T-cell (primary cell): ENCODE measurements at regions not wholly inside any gene's neighbourhood (a gene's known extent, or its start where the extent isn't known, plus 50 kb on each side); places are given as distances from the start of the nearest gene placed in this dataset.

Experiments
- ATAC-seq, 4 experiments: fragments of 200-7000 bp in 3 of 4; fragments of 150-1000 bp in 1 of 4; cut with Tn5 transposase; replicated peaks in 1 of 4; 1 replicate in 3 of 4; 2 replicates in 1 of 4; pipeline ENCODE4 v1.10.0; 2021; ENCODE audit warnings: moderate library complexity in 3 of 4, mild to moderate bottlenecking in 2 of 4, moderate number of reproducible peaks in 1 of 4
- CTCF ChIA-PET, 2 donors: fragments of 300-600 bp; sonication (Branson Sonifier 250); formaldehyde crosslinking; loops; one replicate each; lab custom pipeline; 2022; ENCODE audit warnings: antibody characterized with exemption in 2 of 2; lab: Charles Lee
- POLR2A ChIA-PET, 2 donors: fragments of 300-600 bp; sonication (Branson Sonifier 250); formaldehyde crosslinking; loops; one replicate each; lab custom pipeline; 2022; ENCODE audit warnings: antibody characterized with exemption in 2 of 2; lab: Charles Lee
- DNase-seq, 35 experiments: peaks; one replicate each; pipeline versions ENCODE4 v3.0.0 to v3.0.0-alpha.2; 2013 to 2023
- H3K27ac ChIP-seq: one replicate; pipeline ENCODE4 v1.5.1; 2013; ENCODE audit warnings: low read length
- H3K27me3 ChIP-seq, 2 experiments: replicated peaks in 1 of 2; 1 replicate in 1 of 2; 2 replicates in 1 of 2; pipeline versions ENCODE4 v1.6.1 to v1.7.0; 2013; ENCODE audit warnings: low read length in 1 of 2, mixed read lengths in 1 of 2; ENCODE audit not compliant: control insufficient read depth in 2 of 2, insufficient read depth in 2 of 2; ENCODE audit errors: extremely low read depth in 1 of 2
- H3K36me3 ChIP-seq, 2 donors: 1 replicate in 1 of 2; 2 replicates in 1 of 2; pipeline versions ENCODE4 v1.6.1 to v1.7.0; 2013; ENCODE audit warnings: low read length in 1 of 2; ENCODE audit not compliant: control insufficient read depth in 2 of 2, insufficient read depth in 1 of 2; ENCODE audit errors: extremely low read depth in 1 of 2
- H3K4me1 ChIP-seq, 2 experiments: 1 replicate in 1 of 2; 2 replicates in 1 of 2; pipeline versions ENCODE4 v1.6.1 to v1.7.0; 2013; ENCODE audit warnings: low read length in 2 of 2, mixed read lengths in 1 of 2; ENCODE audit not compliant: insufficient read depth in 2 of 2, control insufficient read depth in 1 of 2; ENCODE audit errors: extremely low read depth in 1 of 2
- H3K4me3 ChIP-seq, 2 donors: 1 replicate in 1 of 2; 2 replicates in 1 of 2; pipeline versions ENCODE4 v1.5.1 to v1.7.0; 2013; ENCODE audit warnings: mild to moderate bottlenecking in 2 of 2, low read length in 1 of 2, moderate library complexity in 1 of 2; ENCODE audit not compliant: control insufficient read depth in 1 of 2; ENCODE audit errors: extremely low read depth in 1 of 2
- H3K9me3 ChIP-seq: 2 replicates; pipeline ENCODE4 v1.7.0; 2013
- H3K27ac Mint-ChIP-seq, 2 donors: one replicate each; pipeline ENCODE4 v1.8.0; 2020 to 2021; ENCODE audit warnings: mild to moderate bottlenecking in 2 of 2, mixed read lengths in 2 of 2
- H3K27me3 Mint-ChIP-seq, 2 donors: one replicate each; pipeline ENCODE4 v1.8.0; 2021 to 2022; ENCODE audit warnings: mixed read lengths in 2 of 2
- H3K36me3 Mint-ChIP-seq: one replicate; pipeline ENCODE4 v1.8.0; 2021; ENCODE audit warnings: mixed read lengths
- H3K4me1 Mint-ChIP-seq, 3 donors: one replicate each; pipeline ENCODE4 v1.8.0; 2020 to 2022; ENCODE audit warnings: mixed read lengths in 3 of 3, mild to moderate bottlenecking in 1 of 3
- H3K4me3 Mint-ChIP-seq, 3 donors: one replicate each; pipeline ENCODE4 v1.8.0; 2020 to 2022; ENCODE audit warnings: mild to moderate bottlenecking in 3 of 3, mixed read lengths in 3 of 3, moderate library complexity in 3 of 3
- H3K9me3 Mint-ChIP-seq, 3 donors: one replicate each; pipeline ENCODE4 v1.8.0; 2020 to 2022; ENCODE audit warnings: mixed read lengths in 3 of 3
- WGBS: methylation state at CpG from one replicate; pipeline ENCODE4 v1.1.5; 2013; ENCODE audit warnings: missing lambda C conversion rate; ENCODE audit not compliant: insufficient coverage; 5-methylcytosine and 5-hydroxymethylcytosine counted together

- WGBS = 80% methylated on average over 3 of the region's 3 CpGs
- H3K9me3 ChIP-seq = no peaks in the 10 kb centered on the region
- H3K4me3 Mint-ChIP-seq = no peak overlapping the region
- H3K36me3 ChIP-seq = no peaks in the 10 kb centered on the region
- H3K36me3 Mint-ChIP-seq = no peaks in the 10 kb centered on the region
- no peak overlapping the region for H3K27ac Mint-ChIP-seq
- H3K4me1 Mint-ChIP-seq = peaks cover 0 to 1% (median 0%) of the 10 kb centered on the region in 3 donors
- H3K9me3 Mint-ChIP-seq = no peaks in the 10 kb centered on the region
- H3K27me3 ChIP-seq = peaks cover 5 to 11% of the 10 kb centered on the region in 2 experiments
- DNase-seq (no peak), ATAC-seq (no peak)
- H3K27me3 Mint-ChIP-seq = peaks cover 17 to 22% of the 10 kb centered on the region in 2 donors
- CTCF ChIA-PET = no interaction called here
- POLR2A ChIA-PET = no interaction called here
- H3K4me1 ChIP-seq = no peaks in the 10 kb centered on the region
- H3K27ac ChIP-seq = no peak overlapping the region
- no peak overlapping the region for H3K4me3 ChIP-seq
Observed at GRCh38 chr2:198307093-198307492, 502.7 kb downstream of the PLCL1 start.

- H3K4me1 ChIP-seq = no peaks in the 10 kb centered on the region
- POLR2A ChIA-PET = no interaction called here
- Mint-ChIP-seq H3K36me3 (no peaks in the 10 kb centered on the region), H3K9me3 (no peaks in the 10 kb centered on the region), H3K27me3 (peaks cover 16 to 19% of the 10 kb centered on the region in 2 donors), H3K27ac (no peak overlapping the region), H3K4me1 (peaks cover 0 to 1% (median 0%) of the 10 kb centered on the region in 3 donors), H3K4me3 (no peak overlapping the region)
- no CpG with 5 or more reads among the region's 4 CpGs for WGBS
- ATAC-seq = no peak
- DNase-seq = no peak
- H3K27ac ChIP-seq = no peak overlapping the region
- no peaks in the 10 kb centered on the region for H3K9me3 ChIP-seq
- CTCF ChIA-PET = interaction anchor here in 1 of 2 donors (0.6 kb wide), 2 partner anchors 9 to 10 kb away, joined by 3 read pairs; no protein-coding TSS in a partner anchor
- no peak overlapping the region for H3K4me3 ChIP-seq
- no peaks in the 10 kb centered on the region for H3K36me3 ChIP-seq
- H3K27me3 ChIP-seq = peaks cover 3 to 11% of the 10 kb centered on the region in 2 experiments
Observed at GRCh38 chr2:198304859-198305258, 500.5 kb downstream of the PLCL1 start.

- H3K9me3 Mint-ChIP-seq = no peaks in the 10 kb centered on the region
- no peak overlapping the region for H3K27ac Mint-ChIP-seq
- no peak overlapping the region for H3K4me3 Mint-ChIP-seq
- no CpG with 5 or more reads among the region's 2 CpGs for WGBS
- H3K9me3 ChIP-seq = no peaks in the 10 kb centered on the region
- no peak for DNase-seq
- H3K36me3 ChIP-seq = no peaks in the 10 kb centered on the region
- peaks cover 8 to 10% of the 10 kb centered on the region in 2 donors for H3K27me3 Mint-ChIP-seq
- no peak overlapping the region for H3K4me3 ChIP-seq
- no peaks in the 10 kb centered on the region for H3K4me1 ChIP-seq
- no peak for ATAC-seq
- peaks cover 0 to 12% of the 10 kb centered on the region in 2 experiments for H3K27me3 ChIP-seq
- H3K36me3 Mint-ChIP-seq = no peaks in the 10 kb centered on the region
- H3K27ac ChIP-seq = no peak overlapping the region
- ChIA-PET CTCF (interaction anchor here (0.5 to 5.8 kb wide), 36 partner anchors 12 to 1656 kb away, joined by 3 to 42 read pairs (median 4); partner anchors contain the start of gene PLCL1 (in 1 of the 2)), POLR2A (no interaction called here)
- peaks cover 0 to 4% (median 3%) of the 10 kb centered on the region in 3 donors for H3K4me1 Mint-ChIP-seq
Observed at GRCh38 chr2:198297350-198297749, 493.0 kb downstream of the PLCL1 start.

- Mint-ChIP-seq H3K27ac (no peak overlapping the region), H3K9me3 (no peaks in the 10 kb centered on the region), H3K27me3 (peaks cover 11 to 14% of the 10 kb centered on the region in 2 donors), H3K36me3 (no peaks in the 10 kb centered on the region), H3K4me3 (no peak overlapping the region), H3K4me1 (peaks cover 0 to 4% (median 3%) of the 10 kb centered on the region in 3 donors)
- DNase-seq (peak in 31 of 35 experiments; percentile 19 to 79 (median 44)), ATAC-seq (peak; percentile 76 to 87 (median 80))
- H3K36me3 ChIP-seq = no peaks in the 10 kb centered on the region
- no peak overlapping the region for H3K4me3 ChIP-seq
- H3K9me3 ChIP-seq = no peaks in the 10 kb centered on the region
- ChIA-PET CTCF (interaction anchor here (0.5 to 5.8 kb wide), 29 partner anchors 13 to 1650 kb away, joined by 3 to 42 read pairs (median 4); partner anchors contain the start of gene PLCL1 (in 1 of the 2)), POLR2A (interaction anchor here in 1 of 2 donors (0.7 kb wide), 1 partner anchor 1992 kb away, joined by 4 read pairs; no protein-coding TSS in a partner anchor)
- H3K27me3 ChIP-seq = peaks cover 0 to 17% of the 10 kb centered on the region in 2 experiments
- WGBS = 0% methylated on average over 6 of the region's 8 CpGs
- H3K27ac ChIP-seq = no peak overlapping the region
- no peaks in the 10 kb centered on the region for H3K4me1 ChIP-seq
Observed at GRCh38 chr2:198296665-198297308, 492.4 kb downstream of the PLCL1 start.

GRCh38 chr2:198293281-198293680 lies 488.9 kb downstream of the PLCL1 start:
- H3K36me3 Mint-ChIP-seq = no peaks in the 10 kb centered on the region
- peaks cover 14 to 18% of the 10 kb centered on the region in 2 donors for H3K27me3 Mint-ChIP-seq
- H3K4me3 Mint-ChIP-seq = no peak overlapping the region
- H3K4me1 ChIP-seq = no peaks in the 10 kb centered on the region
- H3K4me3 ChIP-seq = no peak overlapping the region
- DNase-seq (no peak), ATAC-seq (no peak)
- peaks cover 0 to 23% of the 10 kb centered on the region in 2 experiments for H3K27me3 ChIP-seq
- no CpG with 5 or more reads among the region's 1 CpG for WGBS
- H3K4me1 Mint-ChIP-seq = peaks cover 0 to 4% (median 3%) of the 10 kb centered on the region in 3 donors
- POLR2A ChIA-PET = no interaction called here
- no peaks in the 10 kb centered on the region for H3K36me3 ChIP-seq
- no peaks in the 10 kb centered on the region for H3K9me3 ChIP-seq
- CTCF ChIA-PET = no interaction called here
- H3K27ac ChIP-seq = no peak overlapping the region
- no peak overlapping the region for H3K27ac Mint-ChIP-seq
- H3K9me3 Mint-ChIP-seq = no peaks in the 10 kb centered on the region

- Mint-ChIP-seq H3K27me3 (peaks cover 11 to 21% of the 10 kb centered on the region in 2 donors), H3K27ac (no peak overlapping the region), H3K9me3 (no peaks in the 10 kb centered on the region), H3K36me3 (no peaks in the 10 kb centered on the region), H3K4me3 (no peak overlapping the region), H3K4me1 (no peaks in the 10 kb centered on the region)
- ChIA-PET CTCF (no interaction called here), POLR2A (no interaction called here)
- 100% methylated on average over 1 of the region's 3 CpGs for WGBS
- no peaks in the 10 kb centered on the region for H3K36me3 ChIP-seq
- H3K4me3 ChIP-seq = no peak overlapping the region
- no peaks in the 10 kb centered on the region for H3K9me3 ChIP-seq
- H3K4me1 ChIP-seq = no peaks in the 10 kb centered on the region
- H3K27ac ChIP-seq = no peak overlapping the region
- DNase-seq = no peak
- H3K27me3 ChIP-seq = peaks cover 0 to 20% of the 10 kb centered on the region in 2 experiments
- ATAC-seq = no peak
Observed at GRCh38 chr2:198289811-198290210, 485.4 kb downstream of the PLCL1 start.
